Motor neuron (in vitro differentiated cells): ENCODE measurements at regions not wholly inside any gene's neighbourhood (a gene's known extent, or its start where the extent isn't known, plus 50 kb on each side); places are given as distances from the start of the nearest gene placed in this dataset.
A peak's percentile ranks its signal among the peaks of the same experiment; 100 is the strongest.

Experiments used
- ATAC-seq, 8 experiments: fragments of 200-7000 bp; cut with Tn5 transposase; replicated peaks in 6 of 8; 2 replicates each; pipeline ENCODE4 v1.8.0; 2021; ENCODE audit warnings: mild to moderate bottlenecking in 8 of 8, moderate library complexity in 8 of 8
- H3K27ac ChIP-seq, 2 donors: fragments of 250-450 bp; sonication (Bioruptor Pico); 2 replicates each; pipeline ENCODE4 v1.9.0; 2021; ENCODE audit warnings: antibody characterized with exemption in 2 of 2, mild to moderate bottlenecking in 2 of 2, moderate library complexity in 1 of 2
- H3K4me1 ChIP-seq, 2 donors: fragments of 250-450 bp; sonication (Bioruptor Pico); replicated peaks in 1 of 2; 2 replicates each; pipeline ENCODE4 v1.6.1; 2021; ENCODE audit warnings: antibody characterized with exemption in 2 of 2, mild to moderate bottlenecking in 2 of 2, moderate library complexity in 1 of 2
- H3K4me3 ChIP-seq, 5 donors: fragments of 250-450 bp; sonication (Bioruptor Pico); 2 replicates each; pipeline ENCODE4 v1.9.0; 2021; ENCODE audit warnings: antibody characterized with exemption in 5 of 5, mild to moderate bottlenecking in 5 of 5, moderate library complexity in 4 of 5
- WGBS, 10 experiments: fragments of 450-650 bp; shearing (Covaris generic); methylation state at CpG; one replicate each; pipeline ENCODE4 v1.0.0; 2022; 5-methylcytosine and 5-hydroxymethylcytosine counted together
- in situ Hi-C, 9 experiments: fragments of 400-800 bp; cut with MboI; loops; one replicate each; pipeline ENCODE4 v1.15.0; 2021; ENCODE audit warnings: low sequenced_read_pairs in 9 of 9, low pct_unique_long_range_greater_than_20kb in 2 of 9; ENCODE audit not compliant: unreplicated experiment in 9 of 9

GRCh38 chr4:121485190-121485804, 104.5 kb upstream of the QRFPR start:
- Histone ChIP-seq H3K4me1 (no peaks in the 10 kb centered on the region), H3K27ac (no peak overlapping the region), H3K4me3 (no peak overlapping the region)
- in situ Hi-C loops: loop anchor here in 1 of 9 experiments (10.0 kb wide), 1 partner anchor 170 kb away; no protein-coding TSS in a partner anchor
- ATAC-seq: no peak
- 89 to 91% methylated on average over 3 to 4 of the region's 4 CpGs; no CpG with 5 or more reads in 8 of the 10 experiments for WGBS, 10 experiments

GRCh38 chr4:121484633-121485032, 103.8 kb upstream of the QRFPR start:
- H3K27ac ChIP-seq: no peak overlapping the region
- in situ Hi-C loops: loop anchor here in 1 of 9 experiments (10.0 kb wide), 1 partner anchor 170 kb away; no protein-coding TSS in a partner anchor
- ATAC-seq: peak in 3 of 8 experiments; percentile 89 to 95 (median 92)
- H3K4me3 ChIP-seq: no peak overlapping the region
- 0 to 33% (median 6%) methylated on average over 1 of the region's 1 CpG; no CpG with 5 or more reads in 4 of the 10 experiments for WGBS, 10 experiments
- H3K4me1 ChIP-seq: no peaks in the 10 kb centered on the region

GRCh38 chr4:121479808-121480207, 99.0 kb upstream of the QRFPR start:
- WGBS, 10 experiments: 88 to 100% methylated on average over 1 of the region's 1 CpG; no CpG with 5 or more reads in 8 of the 10 experiments
- Histone ChIP-seq H3K4me3 (no peak overlapping the region), H3K27ac (no peak overlapping the region), H3K4me1 (no peaks in the 10 kb centered on the region)
- peak in 3 of 8 experiments; percentile 25 to 73 (median 44) for ATAC-seq
- in situ Hi-C loops: loop anchor here in 1 of 9 experiments (10.0 kb wide), 1 partner anchor 175 kb away; no protein-coding TSS in a partner anchor

GRCh38 chr4:121477480-121477879, 96.7 kb upstream of the QRFPR start:
- Histone ChIP-seq H3K27ac (no peak overlapping the region), H3K4me1 (no peaks in the 10 kb centered on the region), H3K4me3 (no peak overlapping the region)
- ATAC-seq: no peak
- in situ Hi-C loops: no loop called here
- WGBS, 10 experiments: 17 to 91% (median 64%) methylated on average over 1 to 2 of the region's 2 CpGs; no CpG with 5 or more reads in 1 of the 10 experiments

DNA sequence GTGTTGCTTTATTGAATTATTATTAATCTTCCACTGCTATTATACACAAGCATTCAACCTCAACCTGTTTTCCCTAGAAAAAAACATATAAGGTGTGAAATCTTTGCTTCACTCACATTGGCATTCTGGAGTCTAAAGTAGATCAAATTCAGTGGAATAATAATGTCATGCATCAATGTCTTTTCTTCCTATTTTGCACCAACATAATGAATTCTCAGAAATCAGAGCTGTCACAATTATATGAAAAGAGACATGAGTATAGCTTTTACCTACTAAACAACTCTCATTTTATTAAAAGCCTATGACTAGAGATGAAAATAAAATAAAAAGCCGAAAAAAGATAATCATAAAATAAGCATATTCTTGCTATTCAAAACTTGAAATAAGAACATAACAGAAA, 96.3 kb upstream of the QRFPR start:
- in situ Hi-C loops: no loop called here
- Histone ChIP-seq H3K27ac (no peak overlapping the region), H3K4me1 (no peaks in the 10 kb centered on the region), H3K4me3 (no peak overlapping the region)
- ATAC-seq: no peak
- 6 to 100% (median 82%) methylated on average over 1 of the region's 1 CpG; no CpG with 5 or more reads in 1 of the 10 experiments for WGBS, 10 experiments

GRCh38 chr4:121472937-121473721, 92.3 kb upstream of the QRFPR start:
- no peak overlapping the region for H3K27ac ChIP-seq
- no peak for ATAC-seq
- 0 to 100% (median 82%) methylated on average over 1 to 2 of the region's 2 CpGs for WGBS, 10 experiments
- in situ Hi-C loops: loop anchor here in 1 of 9 experiments (25.0 kb wide), 1 partner anchor 264 kb away; no protein-coding TSS in a partner anchor
- H3K4me3 ChIP-seq: no peak overlapping the region
- H3K4me1 ChIP-seq: no peaks in the 10 kb centered on the region

- WGBS, 10 experiments: 14 to 100% (median 40%) methylated on average over 1 to 2 of the region's 2 CpGs; no CpG with 5 or more reads in 3 of the 10 experiments
- Histone ChIP-seq H3K4me3 (no peak overlapping the region), H3K4me1 (no peaks in the 10 kb centered on the region), H3K27ac (no peak overlapping the region)
- ATAC-seq: no peak
- in situ Hi-C loops: loop anchor here in 1 of 9 experiments (25.0 kb wide), 1 partner anchor 272 kb away; no protein-coding TSS in a partner anchor
Measured at GRCh38 chr4:121464854-121465253, 84.0 kb upstream of the QRFPR start.

DNA sequence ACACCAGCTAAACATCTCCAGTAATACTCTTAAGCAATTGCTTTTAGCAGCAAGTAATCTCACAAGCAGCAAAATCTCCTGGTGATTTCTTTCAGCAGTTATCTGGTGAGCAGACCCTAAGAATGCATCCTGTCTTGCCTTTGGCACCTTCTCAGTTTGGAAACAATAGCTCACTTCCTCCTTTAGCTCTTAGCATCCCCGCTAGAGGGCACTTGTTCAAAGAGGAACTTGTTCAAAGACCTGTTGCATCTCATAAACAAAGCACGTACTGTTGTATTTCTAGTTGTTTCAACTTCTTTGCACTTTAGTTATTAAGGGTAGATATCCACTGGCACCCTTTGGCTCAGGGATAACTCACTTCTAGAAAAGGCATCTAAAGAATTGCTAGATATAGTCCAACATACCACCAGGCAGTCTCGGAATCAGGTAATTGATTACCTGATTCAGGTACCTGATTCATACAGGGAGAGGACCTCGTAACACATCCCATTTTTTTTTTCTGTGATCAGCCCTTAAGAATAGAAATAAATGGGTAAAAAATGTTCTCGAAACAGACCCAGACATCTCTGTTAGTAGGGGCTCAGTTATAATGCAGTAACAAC, 81.9 kb upstream of the QRFPR start:
- in situ Hi-C loops: loop anchor here in 1 of 9 experiments (25.0 kb wide), 1 partner anchor 275 kb away; no protein-coding TSS in a partner anchor
- WGBS, 10 experiments: 7 to 80% (median 40%) methylated on average over 2 to 4 of the region's 5 CpGs; no CpG with 5 or more reads in 1 of the 10 experiments
- ATAC-seq: peak in 3 of 8 experiments; percentile 75 to 78 (median 77)
- Histone ChIP-seq H3K27ac (no peak overlapping the region), H3K4me3 (no peak overlapping the region), H3K4me1 (no peaks in the 10 kb centered on the region)

DNA sequence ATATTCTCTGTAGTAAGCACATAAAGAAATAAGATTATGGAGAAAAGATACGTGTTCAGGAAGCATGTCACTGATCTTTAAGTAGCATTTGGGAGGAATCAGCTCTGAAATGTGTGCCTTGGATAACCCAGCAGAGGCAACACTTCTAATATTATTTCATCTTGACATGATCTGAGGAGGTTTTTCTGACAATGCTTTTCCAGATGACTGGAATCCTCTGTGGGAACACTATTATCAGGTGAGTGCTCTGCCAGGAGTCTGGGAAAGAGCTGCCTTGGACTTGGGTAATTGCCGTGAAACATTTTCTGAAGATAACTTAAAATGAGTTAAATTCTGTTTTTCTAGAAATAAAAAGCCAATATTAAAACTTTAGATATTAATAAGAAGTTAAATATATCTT, 78.2 kb upstream of the QRFPR start:
- ATAC-seq: no peak
- WGBS, 10 experiments: 0 to 100% (median 71%) methylated on average over 1 to 2 of the region's 2 CpGs
- H3K4me1 ChIP-seq: no peaks in the 10 kb centered on the region
- H3K27ac ChIP-seq: no peak overlapping the region
- H3K4me3 ChIP-seq: no peak overlapping the region
- in situ Hi-C loops: loop anchor here in 1 of 9 experiments (25.0 kb wide), 1 partner anchor 278 kb away; no protein-coding TSS in a partner anchor

DNA sequence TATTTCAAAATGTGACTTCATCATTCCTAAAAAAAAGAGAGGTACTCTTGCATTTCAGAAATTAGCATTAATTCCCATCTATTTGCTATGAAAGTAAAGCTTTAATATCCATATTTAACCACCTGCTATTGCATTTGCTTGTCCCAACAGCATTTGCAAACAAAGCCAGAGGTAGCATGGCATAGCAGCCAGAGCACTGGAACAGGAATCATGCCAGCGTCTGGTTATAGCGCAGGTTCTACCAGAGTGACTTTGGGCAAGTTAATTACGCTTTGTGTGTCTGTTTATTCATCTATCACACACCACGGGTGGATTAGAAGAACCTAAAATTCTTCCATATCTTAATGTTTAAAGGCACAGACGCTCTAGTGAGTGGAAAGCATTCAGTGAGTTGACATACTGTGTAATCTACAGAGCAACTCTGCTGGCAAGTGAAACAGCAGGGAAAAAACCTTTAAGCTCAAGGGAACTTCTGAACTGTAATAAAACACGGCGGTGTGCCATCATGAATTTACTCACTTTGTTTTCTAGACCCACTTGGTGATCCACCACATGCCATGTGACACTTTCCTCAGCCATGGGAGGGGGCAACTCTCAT, 76.6 kb upstream of the QRFPR start:
- no peak overlapping the region for H3K4me3 ChIP-seq
- no peak overlapping the region for H3K27ac ChIP-seq
- WGBS, 10 experiments: 7 to 96% (median 80%) methylated on average over 1 to 7 of the region's 7 CpGs; no CpG with 5 or more reads in 1 of the 10 experiments
- H3K4me1 ChIP-seq: no peaks in the 10 kb centered on the region
- ATAC-seq: no peak
- in situ Hi-C loops: loop anchor here in 1 of 9 experiments (25.0 kb wide), 1 partner anchor 280 kb away; no protein-coding TSS in a partner anchor

GRCh38 chr4:121455285-121455684, 74.5 kb upstream of the QRFPR start:
- in situ Hi-C loops: loop anchor here in 1 of 9 experiments (25.0 kb wide), 1 partner anchor 282 kb away; no protein-coding TSS in a partner anchor
- WGBS, 10 experiments: 10 to 68% (median 30%) methylated on average over 1 to 3 of the region's 3 CpGs; no CpG with 5 or more reads in 4 of the 10 experiments
- H3K4me1 ChIP-seq: no peaks in the 10 kb centered on the region
- H3K27ac ChIP-seq: no peak overlapping the region
- no peak for ATAC-seq
- no peak overlapping the region for H3K4me3 ChIP-seq

DNA sequence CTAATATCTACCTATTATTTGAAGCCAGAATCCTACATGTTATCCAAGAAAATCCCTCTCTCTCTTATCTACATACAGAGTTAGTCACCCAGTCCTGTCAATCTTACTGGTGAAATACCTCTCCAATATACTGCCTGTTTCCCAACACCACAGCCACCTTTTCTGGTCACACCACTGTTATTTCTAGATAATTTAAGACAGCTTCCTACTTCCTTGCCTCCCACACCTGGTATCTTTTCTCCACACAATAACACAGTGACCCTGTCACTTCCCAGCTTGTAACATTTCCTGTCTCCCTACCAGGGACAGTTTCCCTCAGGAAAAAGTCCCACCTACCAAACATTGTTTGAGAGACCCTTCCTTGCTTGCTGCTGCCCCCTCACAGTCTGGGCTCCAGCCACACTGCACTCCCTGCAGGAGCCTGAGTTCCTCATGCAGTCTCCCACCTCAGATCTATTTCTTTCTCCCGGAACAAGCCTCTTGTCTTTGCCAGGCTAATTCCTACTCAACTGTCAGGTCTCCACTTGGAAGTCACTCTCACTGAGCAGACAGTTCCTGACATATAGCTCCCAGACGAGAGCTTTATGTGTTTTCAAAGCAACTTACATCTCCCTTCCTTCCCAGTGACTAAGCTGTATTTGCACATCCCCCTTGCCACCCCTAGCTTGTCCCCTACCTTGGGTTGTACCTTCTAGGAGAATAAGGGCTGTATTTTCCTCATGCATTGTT, 73.6 kb upstream of the QRFPR start:
- WGBS, 10 experiments: 0 to 58% (median 20%) methylated on average over 1 to 2 of the region's 2 CpGs; no CpG with 5 or more reads in 5 of the 10 experiments
- Histone ChIP-seq H3K4me3 (no peak overlapping the region), H3K4me1 (no peaks in the 10 kb centered on the region), H3K27ac (no peak overlapping the region)
- in situ Hi-C loops: loop anchor here in 1 of 9 experiments (25.0 kb wide), 1 partner anchor 283 kb away; no protein-coding TSS in a partner anchor
- ATAC-seq: no peak
